ENCODE measurements at regions not wholly inside any gene's neighbourhood (a gene's known extent, or its start where the extent isn't known, plus 50 kb on each side); places are given as distances from the start of the nearest gene placed in this dataset.

GRCh38 chr2:138919120-138919747 is 139.0 kb upstream of the NXPH2 start:
- H3K27ac ChIP-seq: no peak overlapping the region
- TF ChIP-seq CTCF (IDR thresholded peaks at IDR 0.05) (no peak), ZFX (IDR thresholded peaks at IDR 0.05; ENCODE audit: borderline replicate concordance) (no peak)

- H3K27ac ChIP-seq: no peak overlapping the region
- TF ChIP-seq CTCF (IDR thresholded peaks at IDR 0.05): no peak
- no peak for TF ChIP-seq ZFX (IDR thresholded peaks at IDR 0.05; ENCODE audit: borderline replicate concordance)
These were observed 130.2 kb upstream of the NXPH2 start for GRCh38 chr2:138910427-138910826.

- no peak for TF ChIP-seq CTCF (IDR thresholded peaks at IDR 0.05)
- no peak for TF ChIP-seq ZFX (IDR thresholded peaks at IDR 0.05; ENCODE audit: borderline replicate concordance)
- no peak overlapping the region for H3K27ac ChIP-seq
These were observed 126.4 kb upstream of the NXPH2 start for GRCh38 chr2:138906549-138906948.

- TF ChIP-seq CTCF (IDR thresholded peaks at IDR 0.05) (no peak), ZFX (IDR thresholded peaks at IDR 0.05; ENCODE audit: borderline replicate concordance) (no peak)
- H3K27ac ChIP-seq: no peak overlapping the region
These were observed 122.2 kb upstream of the NXPH2 start for GRCh38 chr2:138902239-138902871.

GRCh38 chr2:138901530-138901929 is 121.3 kb upstream of the NXPH2 start:
- no peak for TF ChIP-seq CTCF (IDR thresholded peaks at IDR 0.05)
- TF ChIP-seq ZFX (IDR thresholded peaks at IDR 0.05; ENCODE audit: borderline replicate concordance): no peak
- no peak overlapping the region for H3K27ac ChIP-seq

- H3K27ac ChIP-seq: no peak overlapping the region
- TF ChIP-seq ZFX (IDR thresholded peaks at IDR 0.05; ENCODE audit: borderline replicate concordance): no peak
- TF ChIP-seq CTCF (IDR thresholded peaks at IDR 0.05): no peak
These were observed 118.7 kb upstream of the NXPH2 start for GRCh38 chr2:138898855-138899254.

GRCh38 chr2:138897274-138897673 is 117.1 kb upstream of the NXPH2 start:
- no peak overlapping the region for H3K27ac ChIP-seq
- TF ChIP-seq ZFX (IDR thresholded peaks at IDR 0.05; ENCODE audit: borderline replicate concordance): no peak
- no peak for TF ChIP-seq CTCF (IDR thresholded peaks at IDR 0.05)

All from 22Rv1 (cell line).